Suprapubic skin (tissue), 4 donors: ENCODE measurements at regions not wholly inside any gene's neighbourhood (a gene's known extent, or its start where the extent isn't known, plus 50 kb on each side); places are given as distances from the start of the nearest gene placed in this dataset.
"Not testable (repeated sequence)": the region's sequence is repeated elsewhere in the genome, so short reads cannot be mapped to it uniquely, and the experiment has no call there.

Source experiments
- DNase-seq, 2 donors: peaks; one replicate each; pipeline ENCODE4 v3.0.0-alpha.2; 2019; ENCODE audit warnings: low spot score in 2 of 2
- H3K27ac ChIP-seq: fragments of 200-600 bp; sonication (generic); one replicate; pipeline ENCODE4 v1.5.1; 2019
- H3K27me3 ChIP-seq: fragments of 200-600 bp; sonication (generic); one replicate; pipeline ENCODE4 v1.5.1; 2019
- H3K36me3 ChIP-seq: fragments of 200-600 bp; sonication (generic); one replicate; pipeline ENCODE4 v1.5.1; 2019
- H3K4me1 ChIP-seq: fragments of 200-600 bp; sonication (generic); one replicate; pipeline ENCODE4 v1.5.1; 2019
- H3K4me3 ChIP-seq: fragments of 200-600 bp; sonication (generic); one replicate; pipeline ENCODE4 v1.5.1; 2019; ENCODE audit warnings: mild to moderate bottlenecking
- H3K9me3 ChIP-seq: fragments of 200-600 bp; sonication (generic); one replicate; pipeline ENCODE4 v1.5.1; 2019
- CTCF ChIP-seq, 2 donors: fragments of 200-600 bp in 1 of 2; fragments of 450-650 bp in 1 of 2; sonication (generic) in 1 of 2; IDR thresholded peaks; one replicate each; pipeline ENCODE4 v1.5.1; 2016 to 2019; ENCODE audit warnings: antibody characterized with exemption in 2 of 2, mild to moderate bottlenecking in 1 of 2, moderate library complexity in 1 of 2
- EP300 ChIP-seq: sonication (generic); formaldehyde crosslinking; IDR thresholded peaks from one replicate; pipeline ENCODE4 v1.6.1; 2017; ENCODE audit warnings: antibody characterized with exemption
- POLR2A ChIP-seq, 2 donors: fragments of 450-650 bp; IDR thresholded peaks; one replicate each; pipeline ENCODE4 v1.6.1; 2017; ENCODE audit warnings: antibody characterized with exemption in 2 of 2, mild to moderate bottlenecking in 2 of 2, moderate library complexity in 2 of 2
- POLR2AphosphoS5 ChIP-seq, 3 donors: sonication (generic); formaldehyde crosslinking; IDR thresholded peaks; one replicate each; pipeline ENCODE4 v1.6.1; 2017; ENCODE audit warnings: antibody characterized with exemption in 3 of 3
- WGBS: methylation state at CpG from one replicate; pipeline ENCODE4 v1.1.5; 2018; 5-methylcytosine and 5-hydroxymethylcytosine counted together

DNA sequence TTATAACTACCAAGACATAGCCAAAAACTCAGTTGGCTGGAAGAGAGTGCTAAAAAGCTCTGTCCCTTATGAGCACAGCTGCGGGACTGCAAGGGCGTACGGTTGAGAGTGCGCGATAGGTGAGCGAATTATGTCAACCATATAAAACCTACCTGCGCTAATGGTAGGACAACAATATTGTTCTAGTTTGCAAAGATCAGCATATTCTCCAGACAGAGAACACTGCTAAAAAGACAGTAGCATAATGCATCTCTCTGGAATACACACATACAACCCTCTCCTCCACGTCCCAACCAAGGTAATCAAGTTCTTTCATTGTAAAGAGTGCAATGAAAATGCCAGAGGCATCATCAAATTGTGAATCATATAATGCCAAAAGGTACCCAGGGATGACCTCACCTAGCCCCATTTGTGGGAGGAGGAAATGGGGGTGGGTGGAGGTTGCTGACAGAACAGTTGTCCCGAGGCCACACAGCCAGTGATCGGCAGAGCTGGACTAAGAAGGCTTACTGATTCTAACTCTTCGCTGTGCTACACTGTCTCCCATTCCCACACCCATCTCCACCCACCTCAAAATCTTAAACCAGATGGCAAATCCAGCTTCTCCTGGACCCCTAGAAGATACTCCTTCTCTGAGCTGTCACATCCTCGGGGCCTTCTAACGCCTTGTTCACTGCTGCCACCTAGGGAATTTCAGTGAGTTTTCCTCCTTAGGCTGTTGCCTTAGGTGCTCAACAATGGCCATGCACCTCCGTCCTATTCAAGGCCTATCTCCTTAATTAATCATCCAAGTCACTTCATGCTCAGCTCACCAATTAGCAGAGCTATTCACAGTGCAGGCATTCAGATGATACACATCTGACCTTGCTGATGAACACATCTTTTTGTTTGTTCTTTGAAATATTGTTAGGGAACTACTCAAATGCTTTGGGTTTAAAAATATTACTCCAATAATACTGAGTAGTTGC is 60.7 kb downstream of the RPL22L1 start:
- no peak for DNase-seq
- Histone ChIP-seq H3K27ac (no peak overlapping the region), H3K36me3 (no peaks in the 10 kb centered on the region), H3K4me1 (peaks cover 15% of the 10 kb centered on the region), H3K4me3 (no peak overlapping the region), H3K9me3 (no peaks in the 10 kb centered on the region), H3K27me3 (no peaks in the 10 kb centered on the region)
- WGBS, result 69% methylated on average over 14 of the region's 14 CpGs
- TF ChIP-seq CTCF (IDR thresholded peaks at IDR 0.05) (peak in 1 of 2 donors; percentile 12), POLR2A (IDR thresholded peaks at IDR 0.05) (no peak)

DNA sequence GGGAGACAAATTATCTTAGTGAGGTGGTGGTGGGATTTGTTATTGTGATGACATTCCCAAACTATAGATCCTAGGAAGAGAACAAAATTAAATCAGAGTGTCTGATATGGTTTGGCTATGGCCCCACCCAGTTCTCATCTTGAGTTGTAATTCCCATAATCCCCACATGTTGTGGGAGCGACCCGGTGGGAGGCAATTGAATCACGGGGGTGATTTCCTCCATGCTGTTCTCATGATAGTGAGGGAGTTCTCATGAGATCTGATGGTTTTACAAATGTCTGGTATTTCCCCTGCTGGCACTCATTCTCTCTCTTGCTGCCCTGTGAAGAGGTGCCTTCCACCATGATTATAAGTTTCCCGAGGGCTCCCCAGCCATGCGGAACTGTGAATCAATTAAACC is 62.0 kb downstream of the RPL22L1 start:
- peaks cover 15% of the 10 kb centered on the region for H3K4me1 ChIP-seq
- H3K4me3 ChIP-seq, result no peak overlapping the region
- DNase-seq, result no peak
- H3K36me3 ChIP-seq, result no peaks in the 10 kb centered on the region
- 84% methylated on average over 5 of the region's 5 CpGs for WGBS
- TF ChIP-seq POLR2AphosphoS5 (IDR thresholded peaks at IDR 0.05), result no peak
- TF ChIP-seq EP300, result no peak
- no peak for TF ChIP-seq POLR2A (IDR thresholded peaks at IDR 0.05)
- no peak for TF ChIP-seq CTCF (IDR thresholded peaks at IDR 0.05)
- no peak overlapping the region for H3K27ac ChIP-seq
- H3K9me3 ChIP-seq, result no peaks in the 10 kb centered on the region
- H3K27me3 ChIP-seq, result no peaks in the 10 kb centered on the region

DNA sequence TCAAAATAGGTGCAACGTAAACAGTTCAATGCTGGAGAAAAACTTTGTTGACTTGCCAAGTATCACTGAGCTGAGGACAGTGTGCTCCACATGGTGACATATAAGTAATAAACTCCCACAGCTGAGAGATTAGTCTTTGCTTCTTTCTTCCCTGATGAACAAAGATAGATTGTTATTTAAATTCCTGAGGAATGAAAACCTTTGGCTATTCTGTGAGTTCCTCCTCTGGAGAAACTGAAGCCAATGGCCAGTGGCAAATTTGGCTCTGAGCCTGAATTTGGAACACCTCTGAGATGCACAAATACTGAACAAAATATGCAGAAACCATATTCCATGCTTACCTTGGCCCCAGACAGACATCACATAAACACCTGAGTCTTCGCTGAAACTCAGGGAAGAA is 63.3 kb downstream of the RPL22L1 start:
- WGBS, result 92% methylated on average over 2 of the region's 2 CpGs
- TF ChIP-seq POLR2AphosphoS5 (IDR thresholded peaks at IDR 0.05), result no peak
- no peak for TF ChIP-seq CTCF (IDR thresholded peaks at IDR 0.05)
- TF ChIP-seq POLR2A (IDR thresholded peaks at IDR 0.05), result no peak
- TF ChIP-seq EP300, result no peak
- Histone ChIP-seq H3K27me3 (no peaks in the 10 kb centered on the region), H3K36me3 (no peaks in the 10 kb centered on the region), H3K27ac (no peak overlapping the region), H3K4me1 (peaks cover 9% of the 10 kb centered on the region), H3K9me3 (no peaks in the 10 kb centered on the region), H3K4me3 (no peak overlapping the region)
- DNase-seq, result no peak

- Histone ChIP-seq H3K4me3 (no peak overlapping the region), H3K36me3 (no peaks in the 10 kb centered on the region), H3K27ac (no peak overlapping the region), H3K9me3 (no peaks in the 10 kb centered on the region), H3K4me1 (peaks cover 4% of the 10 kb centered on the region), H3K27me3 (no peaks in the 10 kb centered on the region)
- TF ChIP-seq EP300 (no peak), CTCF (IDR thresholded peaks at IDR 0.05) (no peak), POLR2A (IDR thresholded peaks at IDR 0.05) (no peak), POLR2AphosphoS5 (IDR thresholded peaks at IDR 0.05) (no peak)
- WGBS, result 83% methylated on average over 5 of the region's 5 CpGs
- no peak for DNase-seq
Observed at GRCh38 chr3:170806141-170806540, 63.9 kb downstream of the RPL22L1 start.

DNA sequence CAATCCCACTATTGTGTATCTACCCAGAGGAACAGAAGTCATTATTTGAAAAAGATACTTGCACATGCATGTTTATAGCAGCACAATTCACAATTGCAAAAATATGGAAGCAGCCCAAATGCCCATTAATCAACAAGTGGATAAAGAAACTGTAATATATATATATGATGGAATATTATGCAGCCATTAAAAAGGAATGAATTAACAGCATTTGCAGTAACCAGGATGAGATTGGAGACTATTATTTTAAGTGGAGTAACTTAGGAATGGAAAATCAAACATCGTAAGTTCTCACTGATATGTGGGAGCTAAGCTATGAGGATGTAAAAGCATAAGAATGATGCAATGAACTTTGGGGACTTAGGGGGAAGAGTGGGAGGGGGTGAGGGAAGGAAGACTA is 64.7 kb downstream of the RPL22L1 start:
- H3K4me1 ChIP-seq, H3K27ac ChIP-seq, H3K36me3 ChIP-seq, H3K4me3 ChIP-seq, H3K9me3 ChIP-seq, H3K27me3 ChIP-seq, DNase-seq: not testable (repeated sequence)
- WGBS, result 96% methylated on average over 1 of the region's 1 CpG

- not testable (repeated sequence) for H3K9me3 ChIP-seq
- 77% methylated on average over 1 of the region's 1 CpG for WGBS
Observed at GRCh38 chr3:170804634-170805033, 65.4 kb downstream of the RPL22L1 start.

More at GRCh38 chr3:170804634-170805033, 65.4 kb downstream of the RPL22L1 start:
- DNase-seq, H3K36me3 ChIP-seq, H3K27me3 ChIP-seq, H3K4me3 ChIP-seq, H3K4me1 ChIP-seq, H3K27ac ChIP-seq: not testable (repeated sequence)
